ENCODE measurements at regions not wholly inside any gene's neighbourhood (a gene's known extent, or its start where the extent isn't known, plus 50 kb on each side); places are given as distances from the start of the nearest gene placed in this dataset.

GRCh38 chr4:42716996-42717395 lies 60.1 kb upstream of the ATP8A1 start:
- Histone ChIP-seq H3K27ac (ENCODE audit: low read depth, low read length) (no peak overlapping the region), H4K20me1 (replicated peaks in 1 of 2; ENCODE audit: control insufficient read depth in 1 of 2, insufficient read depth in 2 of 2, low read length in 2 of 2) (no peaks in the 10 kb centered on the region), H3K9ac (replicated peaks in 1 of 4; ENCODE audit: extremely low read depth in 1 of 4, low read depth in 3 of 4, low read length in 3 of 4) (no peak overlapping the region), H3K79me1 (ENCODE audit: low read depth, low read length) (no peaks in the 10 kb centered on the region), H3K18ac (ENCODE audit: extremely low read depth, low read length) (no peak overlapping the region), H3K27me3 (replicated peaks in 1 of 4; ENCODE audit: control insufficient read depth in 3 of 4, extremely low read depth in 1 of 4, insufficient read depth in 3 of 4, low read length in 3 of 4) (no peaks in the 10 kb centered on the region), H3K9me3 (ENCODE audit: insufficient read depth in 2 of 2, low read depth in 1 of 2, low read length in 1 of 2) (no peaks in the 10 kb centered on the region), H4K8ac (ENCODE audit: extremely low read depth, insufficient read depth, low read length) (no peak overlapping the region), H3K4ac (replicated peaks; ENCODE audit: insufficient read length, low read depth, low read length) (no peak overlapping the region), H3K79me2 (ENCODE audit: control insufficient read depth in 1 of 2, insufficient read depth in 2 of 2, low read length in 2 of 2) (no peaks in the 10 kb centered on the region), H3K36me3 (ENCODE audit: control insufficient read depth in 2 of 4, insufficient read depth in 4 of 4, low read length in 3 of 4) (no peaks in the 10 kb centered on the region), H3K4me1 (replicated peaks in 1 of 4; ENCODE audit: control insufficient read depth in 3 of 4, insufficient read depth in 4 of 4, low read length in 3 of 4) (peaks cover 0 to 3% (median 0%) of the 10 kb centered on the region in 4 experiments; a peak in 1 of 7 replicates), H3K23ac (ENCODE audit: insufficient read length) (no peak overlapping the region), H2AFZ (ENCODE audit: low read length) (no peak overlapping the region), H3K14ac (ENCODE audit: insufficient read length) (no peak overlapping the region), H3K56ac (replicated peaks; ENCODE audit: insufficient read length, low read depth, low read length) (no peak overlapping the region), H2AK5ac (ENCODE audit: low read depth, low read length) (no peak overlapping the region), H3K4me2 (ENCODE audit: insufficient read depth in 1 of 2, low read depth in 2 of 2, low read length in 2 of 2) (no peak overlapping the region), H2BK120ac (replicated peaks; ENCODE audit: low read depth, low read length) (no peak overlapping the region), H4K91ac (replicated peaks; ENCODE audit: insufficient read length, low read length) (no peak overlapping the region), H2BK12ac (ENCODE audit: low read depth, low read length) (no peak overlapping the region), H2BK20ac (ENCODE audit: low read length) (no peak overlapping the region), H3K23me2 (ENCODE audit: low read depth, low read length) (no peaks in the 10 kb centered on the region), H2BK5ac (ENCODE audit: low read depth, low read length) (no peak overlapping the region), H4K5ac (ENCODE audit: insufficient read length, low read depth, low read length) (no peak overlapping the region), H2BK15ac (ENCODE audit: low read length) (no peak overlapping the region), H3K4me3 (ENCODE audit: extremely low read depth in 1 of 4, insufficient read depth in 2 of 4, low read depth in 3 of 4, low read length in 4 of 4) (no peak overlapping the region)
- ChIA-PET CTCF (ENCODE audit: partially characterized antibody) (interaction anchor here (2.4 kb wide), 1 partner anchor 51 kb away, joined by 7 read pairs; no protein-coding TSS in a partner anchor), POLR2A (ENCODE audit: partially characterized antibody) (no interaction called here)
- DNase-seq (ENCODE audit: low read depth in 1 of 2, low spot score in 2 of 2) (no peak), FAIRE-seq (no peak)
- no peak for TF ChIP-seq EGR1 (IDR thresholded peaks at IDR 0.05; ENCODE audit: borderline replicate concordance, low read depth, low read length)
- no peak for TF ChIP-seq GABPA (IDR thresholded peaks at IDR 0.05; ENCODE audit: borderline replicate concordance, insufficient read depth, low read length)
- no peak for TF ChIP-seq RAD21 (IDR thresholded peaks at IDR 0.05 in 1 of 2, conservative IDR thresholded peaks at IDR 0.05 in 1 of 2; ENCODE audit: low read depth in 2 of 2, low read length in 2 of 2)
- TF ChIP-seq E2F6 (IDR thresholded peaks at IDR 0.05) = no peak
- TF ChIP-seq SP4 (IDR thresholded peaks at IDR 0.05; ENCODE audit: low read length) = no peak
- no peak for TF ChIP-seq USF2 (IDR thresholded peaks at IDR 0.05; ENCODE audit: low read length)
- TF ChIP-seq POU5F1 (IDR thresholded peaks at IDR 0.05; ENCODE audit: low read depth, low read length) = no peak
- TF ChIP-seq TCF12 (IDR thresholded peaks at IDR 0.05; ENCODE audit: low read depth, low read length) = no peak
- no peak for TF ChIP-seq GTF2F1 (IDR thresholded peaks at IDR 0.05; ENCODE audit: borderline replicate concordance, low read depth, low read length)
- WGBS, 2 experiments (ENCODE audit: extremely low coverage in 1 of 2, insufficient coverage in 1 of 2, insufficient read length in 1 of 2, insufficient replicate concordance in 2 of 2, low coverage in 1 of 2, low lambda C conversion rate in 2 of 2, missing lambda C conversion rate in 1 of 2) = 93% methylated on average over 3 of the region's 3 CpGs; no CpG with 5 or more reads in 1 of the 2 experiments
